LNCAP (cell line): ENCODE measurements at regions not wholly inside any gene's neighbourhood (a gene's known extent, or its start where the extent isn't known, plus 50 kb on each side); places are given as distances from the start of the nearest gene placed in this dataset.

ENCODE experiments used
- TF ChIP-seq, protein P1 (sequence below): fragments of 450-650 bp; IDR thresholded peaks from 2 replicates; pipeline ENCODE4 v1.5.1; 2017; ENCODE audit warnings: mild to moderate bottlenecking

GRCh38 chr12:84508851-84509260 is 403.7 kb downstream of the SLC6A15 start:
- TF ChIP-seq, protein P1, sequence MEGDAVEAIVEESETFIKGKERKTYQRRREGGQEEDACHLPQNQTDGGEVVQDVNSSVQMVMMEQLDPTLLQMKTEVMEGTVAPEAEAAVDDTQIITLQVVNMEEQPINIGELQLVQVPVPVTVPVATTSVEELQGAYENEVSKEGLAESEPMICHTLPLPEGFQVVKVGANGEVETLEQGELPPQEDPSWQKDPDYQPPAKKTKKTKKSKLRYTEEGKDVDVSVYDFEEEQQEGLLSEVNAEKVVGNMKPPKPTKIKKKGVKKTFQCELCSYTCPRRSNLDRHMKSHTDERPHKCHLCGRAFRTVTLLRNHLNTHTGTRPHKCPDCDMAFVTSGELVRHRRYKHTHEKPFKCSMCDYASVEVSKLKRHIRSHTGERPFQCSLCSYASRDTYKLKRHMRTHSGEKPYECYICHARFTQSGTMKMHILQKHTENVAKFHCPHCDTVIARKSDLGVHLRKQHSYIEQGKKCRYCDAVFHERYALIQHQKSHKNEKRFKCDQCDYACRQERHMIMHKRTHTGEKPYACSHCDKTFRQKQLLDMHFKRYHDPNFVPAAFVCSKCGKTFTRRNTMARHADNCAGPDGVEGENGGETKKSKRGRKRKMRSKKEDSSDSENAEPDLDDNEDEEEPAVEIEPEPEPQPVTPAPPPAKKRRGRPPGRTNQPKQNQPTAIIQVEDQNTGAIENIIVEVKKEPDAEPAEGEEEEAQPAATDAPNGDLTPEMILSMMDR: no peak

- TF ChIP-seq, protein P1: 0 out of 2 replicates have a peak, but pooled peaks have one; percentile 25
These were observed 404.4 kb downstream of the SLC6A15 start for GRCh38 chr12:84507956-84508850.

- TF ChIP-seq, protein P1: no peak
These were observed 406.3 kb downstream of the SLC6A15 start for GRCh38 chr12:84506282-84506681.

- TF ChIP-seq, protein P1: peak; percentile 70
These were observed 409.5 kb downstream of the SLC6A15 start for GRCh38 chr12:84502907-84503787.

DNA sequence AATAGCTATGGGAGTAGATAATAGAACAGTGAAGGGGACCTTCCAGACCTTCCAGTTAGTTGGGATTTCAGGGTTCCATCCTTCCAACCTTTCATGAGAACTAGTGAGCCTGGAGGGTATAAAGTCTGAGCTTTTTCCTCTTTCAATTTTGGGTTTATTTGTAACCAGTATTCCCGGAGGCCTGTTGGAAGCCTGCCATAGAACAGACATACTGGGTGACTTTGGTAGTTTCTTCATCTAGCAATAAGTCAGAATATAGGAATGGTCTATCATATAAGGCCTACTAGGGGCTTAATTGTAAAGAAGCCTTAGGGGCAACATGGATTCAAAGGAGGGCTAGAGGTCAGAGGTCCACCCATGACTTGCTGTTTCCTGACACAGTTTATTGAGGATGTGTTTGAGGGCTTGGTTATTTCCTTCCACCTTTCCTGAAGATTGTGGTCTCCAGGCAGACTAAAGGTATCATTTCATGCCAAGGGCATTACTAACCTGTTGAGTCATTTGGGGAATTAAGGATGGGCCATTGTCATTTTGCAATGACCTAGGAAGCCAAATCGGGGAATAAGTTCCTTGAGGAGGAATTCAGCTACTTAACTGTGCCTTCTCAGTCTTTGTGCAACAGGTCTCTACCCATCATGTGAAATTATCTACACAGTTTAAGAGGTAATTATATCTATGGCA is 410.3 kb downstream of the SLC6A15 start:
- TF ChIP-seq, protein P1: no peak

- TF ChIP-seq, protein P1: peak; percentile 47
These were observed 414.8 kb downstream of the SLC6A15 start for GRCh38 chr12:84497819-84498218.

GRCh38 chr12:84495711-84496110 is 416.9 kb downstream of the SLC6A15 start:
- TF ChIP-seq, protein P1: no peak
